ENCODE measurements at regions not wholly inside any gene's neighbourhood (a gene's known extent, or its start where the extent isn't known, plus 50 kb on each side); places are given as distances from the start of the nearest gene placed in this dataset. TPM values are rescaled to one million over a fixed set of nuclear protein-coding genes. Genes with fewer than 3 reads are reported as not detected.

GRCh38 chr5:88934439-88934838 lies 51.5 kb upstream of the MEF2C start:
- DNase-seq: no peak
- Histone ChIP-seq H3K4me1 (ENCODE audit: insufficient read depth, low read length) (no peaks in the 10 kb centered on the region), H3K27me3 (ENCODE audit: insufficient read depth, low read length) (no peaks in the 10 kb centered on the region), H3K27ac (ENCODE audit: low read depth, low read length) (no peak overlapping the region), H3K36me3 (ENCODE audit: insufficient read depth, low read length) (no peaks in the 10 kb centered on the region), H3K9me3 (ENCODE audit: control insufficient read depth in 1 of 2, low read length in 2 of 2) (no peaks in the 10 kb centered on the region), H3K4me3 (ENCODE audit: low read length in 2 of 2) (no peak overlapping the region)
- Mint-ChIP-seq H3K27me3 (no peaks in the 10 kb centered on the region), H3K4me3 (no peak overlapping the region), H3K36me3 (no peaks in the 10 kb centered on the region), H3K9me3 (peaks cover 0 to 3% (median 0%) of the 10 kb centered on the region in 8 donors), H3K4me1 (no peaks in the 10 kb centered on the region), H3K27ac (no peak overlapping the region)
- ChIA-PET POLR2A (ENCODE audit: partially characterized antibody) (no interaction called here), CTCF (ENCODE audit: partially characterized antibody) (no interaction called here)
- intact Hi-C loops (cut with micrococcal nuclease): no loop called here

Small RNA genes in the stretch of these regions (microRNA-seq; reads per million reads assigned to microRNA genes)
- not detected for gene MIR3660 (ENCODE audit: borderline microRNAs expressed, borderline number of aligned reads, borderline replicate concordance)
